ENCODE measurements at regions not wholly inside any gene's neighbourhood (a gene's known extent, or its start where the extent isn't known, plus 50 kb on each side); places are given as distances from the start of the nearest gene placed in this dataset.

DNA sequence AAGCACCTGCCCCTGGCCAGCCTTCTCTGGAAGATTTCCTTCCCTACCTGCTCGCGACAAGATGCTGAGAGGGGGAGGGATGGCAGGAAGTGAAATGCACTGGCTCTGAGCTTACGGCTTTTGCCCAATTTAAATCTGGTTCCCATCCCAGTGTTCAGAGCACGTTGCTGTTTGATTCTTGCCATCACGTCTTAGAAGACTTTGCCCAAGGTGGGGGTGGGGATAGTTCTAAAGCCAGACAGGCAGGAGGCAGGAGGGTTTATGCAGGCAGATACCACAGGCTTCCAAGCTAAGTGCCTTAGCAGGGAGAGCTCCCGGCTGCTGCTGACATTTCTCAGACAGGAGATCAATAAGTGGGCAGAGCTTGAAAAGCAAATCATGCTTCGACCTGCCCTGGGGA lies 393.9 kb downstream of the MID1IP1 start:
- TF ChIP-seq, protein P1, sequence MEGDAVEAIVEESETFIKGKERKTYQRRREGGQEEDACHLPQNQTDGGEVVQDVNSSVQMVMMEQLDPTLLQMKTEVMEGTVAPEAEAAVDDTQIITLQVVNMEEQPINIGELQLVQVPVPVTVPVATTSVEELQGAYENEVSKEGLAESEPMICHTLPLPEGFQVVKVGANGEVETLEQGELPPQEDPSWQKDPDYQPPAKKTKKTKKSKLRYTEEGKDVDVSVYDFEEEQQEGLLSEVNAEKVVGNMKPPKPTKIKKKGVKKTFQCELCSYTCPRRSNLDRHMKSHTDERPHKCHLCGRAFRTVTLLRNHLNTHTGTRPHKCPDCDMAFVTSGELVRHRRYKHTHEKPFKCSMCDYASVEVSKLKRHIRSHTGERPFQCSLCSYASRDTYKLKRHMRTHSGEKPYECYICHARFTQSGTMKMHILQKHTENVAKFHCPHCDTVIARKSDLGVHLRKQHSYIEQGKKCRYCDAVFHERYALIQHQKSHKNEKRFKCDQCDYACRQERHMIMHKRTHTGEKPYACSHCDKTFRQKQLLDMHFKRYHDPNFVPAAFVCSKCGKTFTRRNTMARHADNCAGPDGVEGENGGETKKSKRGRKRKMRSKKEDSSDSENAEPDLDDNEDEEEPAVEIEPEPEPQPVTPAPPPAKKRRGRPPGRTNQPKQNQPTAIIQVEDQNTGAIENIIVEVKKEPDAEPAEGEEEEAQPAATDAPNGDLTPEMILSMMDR (IDR thresholded peaks at IDR 0.05; ENCODE audit: low read depth, low read length, missing control alignments) = no peak
- DNase-seq (ENCODE audit: low read depth) = no peak
- no peak overlapping the region for H3K4me3 ChIP-seq (ENCODE audit: low read depth, low read length)
- in situ Hi-C loops (cut with HindIII; ENCODE audit: low sequenced_read_pairs) = no loop called here

DNA sequence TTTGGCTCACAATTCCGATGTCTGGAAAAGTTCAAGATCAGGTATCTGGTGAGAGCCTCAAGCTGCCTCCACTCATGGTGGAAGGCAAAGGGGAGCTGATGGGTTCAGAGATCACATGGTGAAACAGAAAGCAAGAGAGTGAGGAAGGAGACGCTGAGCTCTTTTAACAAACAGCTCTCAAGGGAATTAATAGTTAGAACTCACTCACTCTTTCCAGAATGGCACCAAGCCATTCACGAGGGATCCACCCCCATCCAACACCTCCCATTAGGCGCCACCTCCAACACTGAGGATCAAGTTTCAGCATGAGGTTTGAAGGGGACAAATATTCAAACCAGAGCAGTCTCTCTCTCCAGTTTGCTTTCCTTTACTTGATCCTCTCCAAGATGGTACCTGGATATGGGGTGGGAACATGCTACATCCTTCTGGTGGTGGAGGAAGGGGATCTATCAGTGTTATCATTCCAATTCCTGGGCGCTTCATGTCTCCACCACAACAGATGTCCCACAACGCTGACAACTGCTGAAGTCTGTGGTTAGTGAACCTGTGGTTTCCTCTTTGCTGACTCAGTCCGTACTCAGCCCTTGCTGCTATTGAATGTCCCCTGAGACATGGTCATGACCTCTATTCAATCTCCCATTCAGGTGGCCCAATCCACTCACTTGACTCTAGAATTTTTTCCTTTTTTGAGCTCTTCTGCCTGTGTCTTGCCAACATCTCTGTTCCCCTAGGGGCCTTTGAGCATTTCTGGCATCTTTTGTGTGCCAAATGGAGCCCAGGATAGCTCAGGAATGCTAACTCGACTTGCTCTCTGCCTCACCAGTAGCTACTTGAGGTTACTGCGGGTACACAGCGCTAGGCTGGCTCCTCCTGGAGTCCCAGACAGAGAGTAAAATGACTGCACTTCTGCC lies 395.2 kb downstream of the MID1IP1 start:
- H3K4me3 ChIP-seq (ENCODE audit: low read depth, low read length) = no peak overlapping the region
- in situ Hi-C loops (cut with HindIII; ENCODE audit: low sequenced_read_pairs) = no loop called here
- TF ChIP-seq, protein P1 (IDR thresholded peaks at IDR 0.05; ENCODE audit: low read depth, low read length, missing control alignments) = no peak
- peak; percentile 55 for DNase-seq (ENCODE audit: low read depth)

DNA sequence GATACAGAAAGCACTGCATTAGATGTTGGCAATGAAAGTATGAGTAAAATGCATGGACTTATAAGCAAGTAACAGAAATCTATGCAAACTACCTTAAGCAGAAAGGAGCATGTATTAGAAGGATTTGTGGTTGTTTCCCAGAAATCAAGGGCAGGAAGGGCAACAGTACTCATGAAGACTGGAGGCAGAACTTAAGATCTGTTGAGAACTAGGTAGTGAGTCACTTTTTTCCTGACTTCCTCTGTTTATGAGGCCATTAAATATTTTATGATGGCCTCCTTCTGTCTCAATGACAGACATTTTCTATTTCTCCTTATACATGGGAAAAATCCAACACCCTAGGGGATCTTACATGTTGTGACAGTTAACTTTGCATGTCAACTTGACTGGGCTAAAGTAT lies 398.2 kb downstream of the MID1IP1 start:
- in situ Hi-C loops (cut with HindIII; ENCODE audit: low sequenced_read_pairs) = no loop called here
- TF ChIP-seq, protein P1 (IDR thresholded peaks at IDR 0.05; ENCODE audit: low read depth, low read length, missing control alignments) = no peak
- DNase-seq (ENCODE audit: low read depth) = no peak
- no peak overlapping the region for H3K4me3 ChIP-seq (ENCODE audit: low read depth, low read length)

DNA sequence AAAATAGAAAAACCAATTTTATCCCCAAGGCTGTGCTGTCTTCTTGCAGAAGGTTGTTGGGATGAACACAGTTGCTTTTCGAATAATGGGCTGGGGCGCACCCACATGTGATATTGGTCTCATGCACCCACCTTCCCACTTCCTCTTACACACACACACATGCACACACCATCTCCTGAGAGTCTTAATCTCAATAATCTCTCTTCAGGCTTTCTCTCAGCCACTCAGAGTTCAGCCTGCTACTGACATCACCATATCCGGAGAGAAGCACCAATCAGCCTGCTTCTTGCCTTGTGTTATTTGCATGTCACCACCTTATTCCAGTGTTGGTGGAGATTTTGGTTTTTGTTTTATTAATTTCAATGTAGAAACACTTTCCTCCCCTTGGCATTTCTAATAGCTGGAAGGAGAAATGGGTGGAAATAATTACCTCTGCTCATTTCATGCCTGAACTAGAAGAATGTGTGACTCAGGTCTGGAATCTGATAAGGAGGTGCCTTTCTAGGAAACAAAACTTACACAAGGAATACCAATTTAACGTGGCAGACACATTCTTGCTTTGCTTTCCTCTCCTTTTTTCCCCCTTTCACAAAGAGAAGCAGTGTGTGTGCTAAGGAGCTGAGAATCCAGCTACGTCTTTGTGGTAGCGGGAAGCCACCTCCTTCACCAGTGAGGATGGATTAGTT lies 400.2 kb downstream of the MID1IP1 start:
- in situ Hi-C loops (cut with HindIII; ENCODE audit: low sequenced_read_pairs) = no loop called here
- DNase-seq (ENCODE audit: low read depth) = no peak
- no peak overlapping the region for H3K4me3 ChIP-seq (ENCODE audit: low read depth, low read length)

DNA sequence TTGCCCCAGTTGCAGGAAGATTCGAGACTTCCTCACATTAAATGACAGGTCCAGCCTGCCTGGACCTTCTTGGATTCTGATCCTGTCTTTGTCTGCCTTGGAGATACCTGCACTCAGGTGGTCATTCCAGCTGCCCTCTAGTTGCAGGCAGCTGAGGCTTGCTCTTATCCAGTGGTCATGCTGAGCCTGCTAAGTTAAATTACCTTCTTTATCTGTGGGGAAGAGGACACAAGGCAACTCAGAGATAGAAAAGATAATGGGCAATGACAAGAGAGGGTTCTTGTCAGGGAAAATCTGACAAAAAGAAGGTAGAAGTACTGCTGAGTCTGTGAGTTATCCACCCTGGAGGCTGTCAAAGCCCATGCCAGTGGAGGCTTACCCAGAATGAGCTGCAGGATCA lies 401.4 kb downstream of the MID1IP1 start:
- no peak for DNase-seq (ENCODE audit: low read depth)
- TF ChIP-seq, protein P1 (IDR thresholded peaks at IDR 0.05; ENCODE audit: low read depth, low read length, missing control alignments) = no peak
- in situ Hi-C loops (cut with HindIII; ENCODE audit: low sequenced_read_pairs) = no loop called here
- H3K4me3 ChIP-seq (ENCODE audit: low read depth, low read length) = no peak overlapping the region

More for the DNA sequence above, 400.2 kb downstream of the MID1IP1 start:
- TF ChIP-seq, protein P1 (IDR thresholded peaks at IDR 0.05; ENCODE audit: low read depth, low read length, missing control alignments) = no peak

DNA sequence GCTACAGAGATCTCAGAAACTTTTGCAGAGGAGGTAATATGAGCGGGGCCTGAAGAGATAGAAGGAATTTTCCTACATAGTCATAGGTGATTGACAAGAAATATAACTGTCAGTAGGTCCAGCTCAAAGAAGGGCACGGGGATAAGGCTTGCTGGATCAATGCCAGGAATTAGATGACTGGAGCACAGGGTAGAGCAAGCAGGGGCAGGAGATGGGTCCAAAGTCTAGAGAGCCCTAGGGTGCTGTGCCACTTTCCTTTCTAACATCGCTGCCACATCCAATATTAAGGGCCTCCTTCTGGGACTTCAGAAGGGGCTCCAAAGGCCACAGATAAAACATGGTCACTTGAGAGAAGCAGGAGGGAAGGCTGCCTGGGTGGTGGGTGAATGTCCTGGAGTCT lies 402.2 kb downstream of the MID1IP1 start:
- in situ Hi-C loops (cut with HindIII; ENCODE audit: low sequenced_read_pairs) = no loop called here
- no peak overlapping the region for H3K4me3 ChIP-seq (ENCODE audit: low read depth, low read length)
- TF ChIP-seq, protein P1 (IDR thresholded peaks at IDR 0.05; ENCODE audit: low read depth, low read length, missing control alignments) = no peak
- DNase-seq (ENCODE audit: low read depth) = no peak
